ENCODE measurements at regions not wholly inside any gene's neighbourhood (a gene's known extent, or its start where the extent isn't known, plus 50 kb on each side); places are given as distances from the start of the nearest gene placed in this dataset.

DNA sequence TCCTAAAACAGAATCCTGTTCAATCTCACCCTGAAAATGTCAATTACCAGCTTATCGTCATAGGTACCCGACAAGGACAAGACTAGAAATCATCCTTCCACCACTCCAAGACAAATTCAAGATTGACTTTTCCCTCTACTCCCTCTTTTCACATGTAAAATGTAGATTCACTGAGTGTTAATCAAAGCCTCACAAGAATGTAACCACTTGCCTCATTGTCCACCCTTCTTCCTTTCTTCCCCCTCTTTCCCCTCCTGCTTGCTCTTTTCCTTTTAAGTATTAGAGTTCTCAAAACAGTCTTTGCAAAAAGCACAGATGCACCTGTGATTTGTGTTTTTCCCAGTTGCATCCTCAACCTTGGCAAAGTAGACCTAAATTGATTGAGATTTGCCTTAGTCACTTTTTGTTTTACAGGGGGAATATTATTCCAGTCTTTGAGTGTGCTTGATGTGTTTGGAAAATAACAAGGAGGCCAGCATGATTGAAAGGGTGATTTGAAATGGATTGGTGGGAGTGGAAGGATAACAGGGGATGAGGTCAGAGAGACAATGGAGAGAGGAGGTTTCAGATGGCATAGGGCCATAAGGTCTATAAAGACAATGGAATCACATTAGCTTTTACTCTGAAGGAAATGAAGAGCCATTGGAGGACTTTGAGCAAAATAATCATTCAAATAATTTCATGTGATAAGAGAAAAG is 231.3 kb upstream of the TYRP1 start:
- H3K9me3 ChIP-seq (ENCODE audit: control insufficient read depth, insufficient read depth, low read depth, low read length), result no peaks in the 10 kb centered on the region
- no peak overlapping the region for H3K4me3 ChIP-seq (ENCODE audit: low read depth, low read length)
- H3K36me3 ChIP-seq (ENCODE audit: control insufficient read depth in 2 of 2, insufficient read depth in 1 of 2, low read length in 2 of 2), result no peaks in the 10 kb centered on the region
- TF ChIP-seq, protein P1, sequence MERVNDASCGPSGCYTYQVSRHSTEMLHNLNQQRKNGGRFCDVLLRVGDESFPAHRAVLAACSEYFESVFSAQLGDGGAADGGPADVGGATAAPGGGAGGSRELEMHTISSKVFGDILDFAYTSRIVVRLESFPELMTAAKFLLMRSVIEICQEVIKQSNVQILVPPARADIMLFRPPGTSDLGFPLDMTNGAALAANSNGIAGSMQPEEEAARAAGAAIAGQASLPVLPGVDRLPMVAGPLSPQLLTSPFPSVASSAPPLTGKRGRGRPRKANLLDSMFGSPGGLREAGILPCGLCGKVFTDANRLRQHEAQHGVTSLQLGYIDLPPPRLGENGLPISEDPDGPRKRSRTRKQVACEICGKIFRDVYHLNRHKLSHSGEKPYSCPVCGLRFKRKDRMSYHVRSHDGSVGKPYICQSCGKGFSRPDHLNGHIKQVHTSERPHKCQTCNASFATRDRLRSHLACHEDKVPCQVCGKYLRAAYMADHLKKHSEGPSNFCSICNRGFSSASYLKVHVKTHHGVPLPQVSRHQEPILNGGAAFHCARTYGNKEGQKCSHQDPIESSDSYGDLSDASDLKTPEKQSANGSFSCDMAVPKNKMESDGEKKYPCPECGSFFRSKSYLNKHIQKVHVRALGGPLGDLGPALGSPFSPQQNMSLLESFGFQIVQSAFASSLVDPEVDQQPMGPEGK (tag by site-specific recombination; IDR thresholded peaks at IDR 0.05), result no peak
- CTCF ChIA-PET, result no interaction called here
- H3K4me1 ChIP-seq (ENCODE audit: control insufficient read depth, insufficient read depth, low read length), result no peaks in the 10 kb centered on the region
- POLR2A ChIA-PET, result no interaction called here
- no peak overlapping the region for H3K27ac ChIP-seq (ENCODE audit: extremely low read depth, low read depth, low read length)

DNA sequence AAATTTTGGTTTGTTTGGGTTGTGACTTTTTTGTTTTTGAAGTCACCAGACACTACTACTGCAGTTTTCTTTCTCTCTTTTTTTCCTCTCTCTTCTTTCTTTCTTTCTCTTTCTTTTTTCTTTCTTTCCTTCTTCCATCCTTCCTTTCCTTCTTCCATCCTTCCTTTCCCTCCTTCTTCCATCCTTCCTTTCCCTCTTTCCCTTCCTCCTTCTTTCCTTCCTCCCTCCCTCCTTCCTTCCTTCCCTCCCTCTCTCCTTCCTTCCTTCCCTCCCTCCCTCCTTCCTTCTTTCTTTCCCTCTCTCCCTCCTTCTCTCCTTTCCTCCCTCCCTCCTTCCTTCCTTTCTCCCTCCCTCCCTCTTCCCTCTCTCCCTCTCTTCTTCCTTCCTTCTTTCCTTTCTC is 230.3 kb upstream of the TYRP1 start:
- no peak overlapping the region for H3K4me3 ChIP-seq (ENCODE audit: low read depth, low read length)
- ChIA-PET CTCF (no interaction called here), POLR2A (no interaction called here)
- H3K4me1 ChIP-seq (ENCODE audit: control insufficient read depth, insufficient read depth, low read length), result no peaks in the 10 kb centered on the region
- H3K27ac ChIP-seq (ENCODE audit: extremely low read depth, low read depth, low read length), result no peak overlapping the region
- H3K36me3 ChIP-seq (ENCODE audit: control insufficient read depth in 2 of 2, insufficient read depth in 1 of 2, low read length in 2 of 2), result no peaks in the 10 kb centered on the region
- H3K9me3 ChIP-seq (ENCODE audit: control insufficient read depth, insufficient read depth, low read depth, low read length), result no peaks in the 10 kb centered on the region
- TF ChIP-seq PRDM1 (tag by site-specific recombination; IDR thresholded peaks at IDR 0.05) (0 out of 2 replicates have a peak, but pooled peaks have one; percentile 14), ZNF366 (tag by site-specific recombination; conservative IDR thresholded peaks at IDR 0.05) (peak; percentile 69), ZNF335 (tag by site-specific recombination; conservative IDR thresholded peaks at IDR 0.05) (no peak)

DNA sequence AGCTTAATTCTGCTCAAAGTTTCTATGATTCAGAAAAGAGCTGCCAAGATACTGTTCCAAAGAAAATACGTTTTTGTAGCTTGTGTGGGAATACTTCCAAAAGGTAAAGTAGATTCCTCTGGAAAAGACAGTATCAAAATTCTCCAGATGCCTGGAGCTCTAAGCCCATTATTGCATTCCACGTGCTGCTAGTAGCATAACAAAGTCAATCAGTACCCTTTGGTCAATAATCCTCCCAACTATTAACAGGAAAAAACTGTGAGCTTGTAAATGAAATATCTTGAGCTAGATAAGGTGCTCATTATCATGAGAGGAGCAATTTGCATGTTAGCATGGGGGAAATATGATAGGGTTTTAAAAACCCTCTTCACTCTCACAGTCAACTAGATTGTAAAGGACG is 229.5 kb upstream of the TYRP1 start:
- Histone ChIP-seq H3K9me3 (ENCODE audit: control insufficient read depth, insufficient read depth, low read depth, low read length) (no peaks in the 10 kb centered on the region), H3K4me3 (ENCODE audit: low read depth, low read length) (no peak overlapping the region), H3K4me1 (ENCODE audit: control insufficient read depth, insufficient read depth, low read length) (no peaks in the 10 kb centered on the region), H3K27ac (ENCODE audit: extremely low read depth, low read depth, low read length) (no peak overlapping the region), H3K36me3 (ENCODE audit: control insufficient read depth in 2 of 2, insufficient read depth in 1 of 2, low read length in 2 of 2) (no peaks in the 10 kb centered on the region)
- ChIA-PET POLR2A (no interaction called here), CTCF (interaction anchor here (0.6 to 2.0 kb wide), 15 partner anchors 8 to 958 kb away, joined by 3 to 11 read pairs (median 3); no protein-coding TSS in a partner anchor)
- TF ChIP-seq ZNF391 (tag by site-specific recombination; IDR thresholded peaks at IDR 0.05; ENCODE audit: borderline replicate concordance, low read depth), result no peak
- no peak for TF ChIP-seq SCRT1 (tag by site-specific recombination; IDR thresholded peaks at IDR 0.05; ENCODE audit: borderline replicate concordance)
- TF ChIP-seq, protein P2, sequence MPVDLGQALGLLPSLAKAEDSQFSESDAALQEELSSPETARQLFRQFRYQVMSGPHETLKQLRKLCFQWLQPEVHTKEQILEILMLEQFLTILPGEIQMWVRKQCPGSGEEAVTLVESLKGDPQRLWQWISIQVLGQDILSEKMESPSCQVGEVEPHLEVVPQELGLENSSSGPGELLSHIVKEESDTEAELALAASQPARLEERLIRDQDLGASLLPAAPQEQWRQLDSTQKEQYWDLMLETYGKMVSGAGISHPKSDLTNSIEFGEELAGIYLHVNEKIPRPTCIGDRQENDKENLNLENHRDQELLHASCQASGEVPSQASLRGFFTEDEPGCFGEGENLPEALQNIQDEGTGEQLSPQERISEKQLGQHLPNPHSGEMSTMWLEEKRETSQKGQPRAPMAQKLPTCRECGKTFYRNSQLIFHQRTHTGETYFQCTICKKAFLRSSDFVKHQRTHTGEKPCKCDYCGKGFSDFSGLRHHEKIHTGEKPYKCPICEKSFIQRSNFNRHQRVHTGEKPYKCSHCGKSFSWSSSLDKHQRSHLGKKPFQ (tag by site-specific recombination; IDR thresholded peaks at IDR 0.05), result no peak
- TF ChIP-seq, protein P3, sequence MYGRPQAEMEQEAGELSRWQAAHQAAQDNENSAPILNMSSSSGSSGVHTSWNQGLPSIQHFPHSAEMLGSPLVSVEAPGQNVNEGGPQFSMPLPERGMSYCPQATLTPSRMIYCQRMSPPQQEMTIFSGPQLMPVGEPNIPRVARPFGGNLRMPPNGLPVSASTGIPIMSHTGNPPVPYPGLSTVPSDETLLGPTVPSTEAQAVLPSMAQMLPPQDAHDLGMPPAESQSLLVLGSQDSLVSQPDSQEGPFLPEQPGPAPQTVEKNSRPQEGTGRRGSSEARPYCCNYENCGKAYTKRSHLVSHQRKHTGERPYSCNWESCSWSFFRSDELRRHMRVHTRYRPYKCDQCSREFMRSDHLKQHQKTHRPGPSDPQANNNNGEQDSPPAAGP (tag by site-specific recombination; IDR thresholded peaks at IDR 0.05), result no peak
- TF ChIP-seq, protein P4, sequence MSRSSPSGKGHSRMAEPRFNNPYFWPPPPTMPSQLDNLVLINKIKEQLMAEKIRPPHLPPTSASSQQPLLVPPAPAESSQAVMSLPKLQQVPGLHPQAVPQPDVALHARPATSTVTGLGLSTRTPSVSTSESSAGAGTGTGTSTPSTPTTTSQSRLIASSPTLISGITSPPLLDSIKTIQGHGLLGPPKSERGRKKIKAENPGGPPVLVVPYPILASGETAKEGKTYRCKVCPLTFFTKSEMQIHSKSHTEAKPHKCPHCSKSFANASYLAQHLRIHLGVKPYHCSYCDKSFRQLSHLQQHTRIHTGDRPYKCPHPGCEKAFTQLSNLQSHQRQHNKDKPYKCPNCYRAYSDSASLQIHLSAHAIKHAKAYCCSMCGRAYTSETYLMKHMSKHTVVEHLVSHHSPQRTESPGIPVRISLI (tag by site-specific recombination; IDR thresholded peaks at IDR 0.05), result no peak
- no peak for TF ChIP-seq ZNF76 (tag by site-specific recombination; IDR thresholded peaks at IDR 0.05; ENCODE audit: borderline replicate concordance, low read depth)
- TF ChIP-seq, protein P1 (tag by site-specific recombination; IDR thresholded peaks at IDR 0.05), result no peak
- no peak for TF ChIP-seq YY2 (tag by site-specific recombination; IDR thresholded peaks at IDR 0.05)
- no peak for TF ChIP-seq ZNF138 (tag by site-specific recombination; IDR thresholded peaks at IDR 0.05; ENCODE audit: borderline replicate concordance)
- no peak for TF ChIP-seq HOXD13 (CRISPR knock-in tag; IDR thresholded peaks at IDR 0.05; ENCODE audit: borderline replicate concordance)
- TF ChIP-seq MEIS1 (CRISPR knock-in tag; IDR thresholded peaks at IDR 0.05; ENCODE audit: borderline replicate concordance), result no peak
- no peak for TF ChIP-seq ZNF473 (tag by site-specific recombination; IDR thresholded peaks at IDR 0.05)
- TF ChIP-seq ZNF146 (tag by site-specific recombination; IDR thresholded peaks at IDR 0.05), result no peak
- no peak for TF ChIP-seq ZFP37 (tag by site-specific recombination; IDR thresholded peaks at IDR 0.05)

Measured in HEK293 (cell line).